ENCODE measurements at regions not wholly inside any gene's neighbourhood (a gene's known extent, or its start where the extent isn't known, plus 50 kb on each side); places are given as distances from the start of the nearest gene placed in this dataset.

GRCh38 chr7:21086688-21087087, 300.0 kb upstream of the SP8 start:
- Mint-ChIP-seq H3K4me3 (no peak overlapping the region), H3K27me3 (peaks cover 57% of the 10 kb centered on the region), H3K36me3 (no peaks in the 10 kb centered on the region), H3K4me1 (ENCODE audit: unreplicated experiment) (no peaks in the 10 kb centered on the region), H3K27ac (no peak overlapping the region), H3K9me3 (peaks cover 6% of the 10 kb centered on the region)
- TF ChIP-seq CTCF (conservative IDR thresholded peaks at IDR 0.05): no peak
- DNase-seq (ENCODE audit: extremely low spot score, unreplicated experiment): no peak

GRCh38 chr7:21089653-21090052, 303.0 kb upstream of the SP8 start:
- no peak for TF ChIP-seq CTCF (conservative IDR thresholded peaks at IDR 0.05)
- no peak overlapping the region for H3K4me3 Mint-ChIP-seq
- H3K9me3 Mint-ChIP-seq: peaks cover 6% of the 10 kb centered on the region
- DNase-seq (ENCODE audit: extremely low spot score, unreplicated experiment): no peak
- H3K4me1 Mint-ChIP-seq (ENCODE audit: unreplicated experiment): no peaks in the 10 kb centered on the region
- H3K27me3 Mint-ChIP-seq: peaks cover 57% of the 10 kb centered on the region
- H3K27ac Mint-ChIP-seq: no peak overlapping the region
- H3K36me3 Mint-ChIP-seq: no peaks in the 10 kb centered on the region

- Mint-ChIP-seq H3K27me3 (peaks cover 51% of the 10 kb centered on the region), H3K27ac (no peak overlapping the region), H3K9me3 (peaks cover 5% of the 10 kb centered on the region), H3K36me3 (no peaks in the 10 kb centered on the region), H3K4me1 (ENCODE audit: unreplicated experiment) (no peaks in the 10 kb centered on the region), H3K4me3 (no peak overlapping the region)
- TF ChIP-seq CTCF (conservative IDR thresholded peaks at IDR 0.05): no peak
- no peak for DNase-seq (ENCODE audit: extremely low spot score, unreplicated experiment)
These were observed 306.3 kb upstream of the SP8 start for GRCh38 chr7:21092766-21093702.

GRCh38 chr7:21094589-21094988, 307.9 kb upstream of the SP8 start:
- TF ChIP-seq CTCF (conservative IDR thresholded peaks at IDR 0.05): no peak
- Mint-ChIP-seq H3K4me3 (no peak overlapping the region), H3K27me3 (peaks cover 48% of the 10 kb centered on the region), H3K9me3 (peaks cover 5% of the 10 kb centered on the region), H3K27ac (no peak overlapping the region), H3K4me1 (ENCODE audit: unreplicated experiment) (no peaks in the 10 kb centered on the region), H3K36me3 (no peaks in the 10 kb centered on the region)
- DNase-seq (ENCODE audit: extremely low spot score, unreplicated experiment): no peak

- no peak overlapping the region for H3K27ac Mint-ChIP-seq
These were observed 312.7 kb upstream of the SP8 start for GRCh38 chr7:21099432-21099831.

More at GRCh38 chr7:21099432-21099831, 312.7 kb upstream of the SP8 start:
- no peak for TF ChIP-seq CTCF (conservative IDR thresholded peaks at IDR 0.05)
- no peaks in the 10 kb centered on the region for H3K36me3 Mint-ChIP-seq
- H3K27me3 Mint-ChIP-seq: peaks cover 48% of the 10 kb centered on the region
- H3K4me3 Mint-ChIP-seq: no peak overlapping the region
- no peak for DNase-seq (ENCODE audit: extremely low spot score, unreplicated experiment)
- peaks cover 5% of the 10 kb centered on the region for H3K9me3 Mint-ChIP-seq
- no peaks in the 10 kb centered on the region for H3K4me1 Mint-ChIP-seq (ENCODE audit: unreplicated experiment)
